ENCODE measurements at regions not wholly inside any gene's neighbourhood (a gene's known extent, or its start where the extent isn't known, plus 50 kb on each side); places are given as distances from the start of the nearest gene placed in this dataset.
"Not testable (repeated sequence)": the region's sequence is repeated elsewhere in the genome, so short reads cannot be mapped to it uniquely, and the experiment has no call there.

GRCh38 chr9:106220415-106220814 lies 526.1 kb downstream of the TMEM38B start:
- DNase-seq (ENCODE audit: low spot score) = no peak

GRCh38 chr9:106228861-106229260 lies 534.5 kb downstream of the TMEM38B start:
- no peak for DNase-seq (ENCODE audit: low spot score)

- no peak for DNase-seq (ENCODE audit: low spot score)
Measured at GRCh38 chr9:106233116-106233515, 538.8 kb downstream of the TMEM38B start.

DNA sequence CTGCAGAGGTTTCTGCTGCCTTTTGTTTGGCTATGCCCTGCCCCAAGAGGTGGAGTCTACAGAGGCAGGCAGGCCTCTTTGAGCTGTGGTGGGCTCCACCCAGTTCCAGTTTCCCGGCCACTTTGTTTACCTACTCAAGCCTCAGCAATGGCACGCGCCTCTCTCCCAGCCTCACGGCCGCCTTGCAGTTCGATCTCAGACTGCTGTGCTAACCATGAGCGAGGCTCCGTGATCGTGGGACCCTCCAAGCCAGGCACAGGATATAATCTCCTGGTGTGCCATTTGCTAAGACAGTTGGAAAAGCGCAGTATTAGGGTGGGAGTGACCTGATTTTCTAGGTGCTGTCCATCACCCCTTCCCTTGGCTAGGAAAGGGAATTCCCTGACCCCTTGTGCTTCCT lies 566.6 kb downstream of the TMEM38B start:
- not testable (repeated sequence) for DNase-seq (ENCODE audit: low spot score)

GRCh38 chr9:106277966-106278365 lies 583.6 kb downstream of the TMEM38B start:
- DNase-seq (ENCODE audit: low spot score) = no peak

- DNase-seq (ENCODE audit: low spot score) = no peak
Measured at GRCh38 chr9:106283769-106284168, 579.2 kb upstream of the ZNF462 start.

GRCh38 chr9:106284296-106284695 lies 578.7 kb upstream of the ZNF462 start:
- DNase-seq (ENCODE audit: low spot score) = no peak

DNA sequence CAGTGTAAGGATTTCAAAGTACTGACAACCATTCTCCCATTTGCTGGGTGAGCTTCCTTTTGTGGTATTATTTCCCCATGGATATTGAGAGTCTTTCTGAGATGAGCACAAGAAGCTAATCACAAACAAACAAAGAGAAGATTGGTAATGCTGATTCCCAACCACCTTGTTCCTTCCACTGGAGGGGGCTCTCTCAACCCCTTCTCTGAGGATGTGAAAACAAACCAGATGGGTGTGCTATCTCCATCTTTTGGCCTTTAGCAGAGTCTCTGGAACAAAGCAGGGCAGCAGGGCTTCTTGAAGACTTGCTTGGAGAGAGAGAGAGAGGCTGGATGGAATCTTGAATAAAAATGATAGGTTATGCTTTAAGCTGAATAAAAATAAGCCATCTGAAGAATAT lies 576.7 kb upstream of the ZNF462 start:
- DNase-seq (ENCODE audit: low spot score) = no peak

DNA sequence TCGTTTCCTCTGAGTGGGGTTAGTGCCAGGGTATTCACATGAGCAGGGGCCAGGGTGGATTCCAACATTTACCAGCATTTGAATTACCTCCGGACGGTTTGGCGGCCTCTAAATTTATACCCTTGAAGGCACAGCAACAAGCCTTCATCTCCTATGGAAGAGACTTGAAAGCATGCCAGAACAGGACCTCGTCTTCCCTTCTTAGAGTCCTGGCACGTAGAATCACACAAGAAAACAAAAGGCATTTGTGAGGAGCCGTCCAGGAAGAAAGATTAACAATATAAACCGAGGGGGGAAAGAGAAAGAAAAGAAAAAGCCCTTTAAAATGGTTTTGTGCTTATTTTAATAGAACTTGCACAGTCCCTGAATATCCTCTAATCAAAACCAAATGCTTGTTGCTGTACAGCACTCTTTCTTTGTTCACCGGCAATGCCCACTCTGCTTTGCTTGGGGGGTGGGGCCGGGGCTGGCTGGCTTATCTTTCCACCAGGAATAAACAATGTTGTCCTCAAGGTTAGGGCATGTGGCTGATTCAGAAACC lies 575.8 kb upstream of the ZNF462 start:
- no peak for DNase-seq (ENCODE audit: low spot score)

- DNase-seq (ENCODE audit: low spot score) = no peak
Measured at GRCh38 chr9:106287731-106288130, 575.2 kb upstream of the ZNF462 start.

DNA sequence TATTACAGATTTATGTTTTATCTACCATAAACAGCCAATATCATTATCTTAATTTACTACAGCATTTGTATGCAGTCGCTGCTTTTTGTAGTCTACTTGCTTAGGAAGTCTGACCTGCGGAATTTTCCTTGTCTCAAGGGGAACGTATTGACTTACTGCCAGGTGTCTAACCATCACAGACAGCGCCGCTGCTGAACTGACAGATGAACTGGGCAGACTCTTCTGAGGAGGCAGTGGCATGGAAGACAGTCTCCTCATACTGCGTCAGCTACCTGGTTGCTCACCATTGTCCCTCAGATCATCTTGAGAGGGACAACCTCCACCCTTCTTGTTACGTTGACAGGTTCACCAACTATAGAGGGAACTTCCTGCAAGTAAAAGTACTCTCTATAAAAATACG lies 574.3 kb upstream of the ZNF462 start:
- no peak for DNase-seq (ENCODE audit: low spot score)

DNA sequence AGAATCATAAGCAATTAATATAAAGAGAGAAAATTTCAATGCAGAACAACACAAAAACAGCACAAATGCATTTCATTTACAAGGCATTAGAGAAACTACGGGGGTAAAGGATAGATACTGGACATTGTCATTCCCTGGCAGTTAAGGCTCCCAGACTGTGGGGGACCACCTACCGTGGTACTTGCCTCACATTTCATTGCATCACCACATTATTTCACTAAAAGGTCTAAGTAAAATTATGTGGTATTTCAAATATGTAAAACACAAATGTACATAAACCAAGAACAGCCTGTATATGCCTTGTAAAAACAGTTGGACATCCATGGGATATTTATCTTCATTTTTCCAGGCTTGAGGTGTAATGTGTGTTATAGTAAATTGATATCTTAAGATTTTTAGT lies 571.2 kb upstream of the ZNF462 start:
- no peak for DNase-seq (ENCODE audit: low spot score)

DNA sequence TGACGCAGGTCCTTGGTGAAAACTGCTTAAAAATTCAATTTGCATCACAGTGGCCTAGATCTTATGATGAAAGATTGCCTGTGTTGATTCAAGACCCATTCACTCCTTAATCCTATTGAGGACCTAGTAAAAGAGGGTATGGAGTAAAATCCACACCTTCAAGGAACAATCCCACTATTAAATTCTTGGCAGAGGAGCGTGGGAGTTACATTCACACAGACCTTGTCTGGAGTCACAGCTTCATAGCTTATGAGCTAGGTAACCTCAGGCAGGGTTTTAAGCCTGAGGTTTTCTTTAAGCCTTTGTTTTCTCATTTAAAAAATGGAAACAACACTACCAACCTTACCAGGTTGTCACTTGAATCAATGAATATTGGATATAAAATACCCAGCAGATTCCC lies 566.5 kb upstream of the ZNF462 start:
- no peak for DNase-seq (ENCODE audit: low spot score)

DNA sequence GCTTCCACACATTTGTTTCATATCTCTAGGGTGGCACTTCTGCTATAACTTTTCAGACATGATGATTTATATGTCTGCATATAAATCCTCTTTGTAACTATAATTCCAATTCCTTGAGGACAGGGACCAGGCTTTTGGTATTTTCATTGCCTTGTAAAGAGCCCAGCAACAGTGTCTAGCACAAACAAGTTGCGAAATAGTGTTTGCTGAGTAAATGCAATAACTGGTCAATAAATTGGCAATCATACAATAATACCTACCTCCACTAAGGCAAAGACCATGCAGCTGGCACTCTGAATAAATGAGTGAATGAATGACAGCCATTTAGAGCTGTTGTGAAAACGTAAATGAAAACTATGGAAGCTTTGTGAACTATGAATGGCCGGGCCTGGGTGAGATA lies 564.0 kb upstream of the ZNF462 start:
- no peak for DNase-seq (ENCODE audit: low spot score)

DNA sequence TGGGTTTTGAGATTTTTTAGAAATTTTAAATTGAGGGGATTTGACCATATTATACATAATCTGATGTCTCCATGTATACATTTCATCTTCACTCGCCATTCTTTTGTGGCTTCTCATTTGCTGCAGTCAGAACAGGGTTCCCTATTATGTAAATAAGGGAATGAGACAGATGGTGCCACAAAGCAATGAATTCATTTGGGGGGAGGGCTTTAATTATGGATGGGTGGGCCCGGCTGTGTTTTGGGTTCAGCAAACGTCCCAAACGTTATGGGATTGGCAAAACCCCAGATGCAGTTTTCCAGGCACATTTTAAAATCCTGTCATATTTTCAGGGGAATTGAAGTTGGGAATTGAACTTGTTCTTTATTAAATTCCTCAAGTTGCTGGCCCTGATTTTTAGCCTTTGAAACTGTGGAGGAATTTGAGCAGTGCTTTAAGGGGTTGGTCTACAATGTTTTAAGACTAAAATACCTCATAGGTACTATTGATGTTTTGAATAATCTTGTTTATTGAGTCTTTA lies 558.5 kb upstream of the ZNF462 start:
- DNase-seq (ENCODE audit: low spot score) = no peak

GRCh38 chr9:106305428-106306133 lies 557.4 kb upstream of the ZNF462 start:
- DNase-seq (ENCODE audit: low spot score) = no peak

GRCh38 chr9:106307670-106308069 lies 555.3 kb upstream of the ZNF462 start:
- DNase-seq (ENCODE audit: low spot score) = no peak

GRCh38 chr9:106309925-106310324 lies 553.0 kb upstream of the ZNF462 start:
- no peak for DNase-seq (ENCODE audit: low spot score)

DNA sequence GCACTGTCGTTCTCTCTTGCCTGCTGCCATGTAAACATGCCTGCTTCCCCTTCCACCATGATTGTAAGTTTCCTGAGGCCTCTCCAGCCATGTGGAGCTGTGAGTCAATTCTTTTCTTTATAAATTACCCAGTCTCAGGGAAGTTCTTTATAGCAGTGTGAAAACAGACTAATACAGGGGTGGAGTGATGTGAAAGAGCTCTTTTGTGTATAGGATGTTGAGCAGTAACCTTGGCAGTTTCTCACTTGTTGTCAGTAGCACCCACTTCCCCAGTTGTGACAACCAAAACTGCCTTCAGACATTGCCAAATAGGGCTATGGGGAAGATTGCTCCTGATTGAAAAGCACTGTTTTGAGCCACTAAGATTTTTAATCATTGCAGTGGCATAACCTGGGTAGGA lies 552.2 kb upstream of the ZNF462 start:
- no peak for DNase-seq (ENCODE audit: low spot score)

DNA sequence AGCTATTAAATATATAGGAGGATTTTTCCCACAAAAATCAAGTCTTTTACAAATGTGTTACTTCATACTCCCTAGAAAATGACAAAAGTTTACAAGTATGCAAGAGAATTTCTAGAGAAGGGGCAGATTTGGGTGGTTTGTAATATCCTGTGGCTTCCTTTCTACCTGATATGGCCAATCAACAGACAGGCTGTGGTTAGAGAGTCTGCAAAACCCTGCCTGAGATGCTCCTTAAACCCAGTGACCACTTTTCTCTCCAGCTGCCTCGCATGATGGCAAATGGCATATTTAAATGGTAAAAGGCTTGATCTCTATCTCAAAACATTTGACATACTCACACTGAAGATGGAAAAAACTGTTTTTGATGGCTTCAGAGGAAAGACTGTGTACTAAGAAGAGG lies 550.1 kb upstream of the ZNF462 start:
- no peak for DNase-seq (ENCODE audit: low spot score)

DNA sequence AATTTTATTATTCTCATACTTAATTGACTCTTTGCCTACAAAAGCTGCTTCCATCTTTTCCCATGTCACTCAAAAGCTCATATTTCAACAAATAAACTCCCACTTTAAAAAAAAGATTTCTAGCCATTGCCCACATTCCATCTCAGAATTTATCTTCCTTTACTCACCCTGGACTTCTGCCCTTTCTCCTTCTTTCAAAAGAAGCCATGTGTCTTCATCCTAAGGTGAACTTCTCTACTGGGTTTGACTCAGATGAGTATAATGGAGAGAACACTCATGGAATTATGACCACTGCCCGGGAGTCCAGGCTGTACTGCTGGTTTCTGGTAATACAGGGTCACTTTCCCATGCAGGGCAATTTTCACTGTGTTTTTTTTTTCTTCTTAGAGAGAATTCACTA lies 548.5 kb upstream of the ZNF462 start:
- no peak for DNase-seq (ENCODE audit: low spot score)

DNA sequence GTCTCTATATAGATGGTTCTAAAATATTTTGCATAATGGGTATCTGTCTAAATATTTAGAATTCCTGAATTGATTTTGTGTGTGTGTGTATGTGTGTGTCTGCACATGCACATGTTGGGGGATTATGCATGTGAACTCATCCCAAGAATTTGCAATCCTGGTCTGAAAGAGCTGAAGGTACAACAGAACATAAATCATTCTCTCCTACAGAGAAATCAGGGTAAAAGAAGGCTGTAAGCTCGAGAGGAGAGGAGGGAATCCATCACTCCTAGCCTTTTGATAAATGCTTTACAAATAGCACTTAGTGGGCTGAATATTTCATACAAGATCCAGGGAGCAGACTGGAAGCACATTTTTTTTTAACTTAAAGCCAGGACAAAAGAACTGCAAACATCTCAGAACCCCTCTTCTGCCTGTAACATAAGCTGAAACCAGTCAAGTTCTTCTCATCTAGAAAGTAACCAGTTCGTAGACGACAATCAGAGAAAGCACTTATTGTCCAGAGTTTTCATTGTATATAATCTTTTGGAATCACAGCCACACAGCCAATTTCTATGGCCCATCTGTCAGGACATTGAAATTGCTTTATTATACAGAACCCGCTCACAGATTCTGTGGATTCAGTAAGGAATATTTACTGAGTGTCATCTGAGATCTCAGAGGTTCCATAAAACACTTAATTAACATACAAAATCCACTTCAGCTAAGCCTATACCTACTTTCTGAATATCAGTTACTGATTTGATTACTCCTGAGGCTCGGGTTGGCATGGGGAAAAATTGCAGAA lies 541.4 kb upstream of the ZNF462 start:
- DNase-seq (ENCODE audit: low spot score) = no peak

DNA sequence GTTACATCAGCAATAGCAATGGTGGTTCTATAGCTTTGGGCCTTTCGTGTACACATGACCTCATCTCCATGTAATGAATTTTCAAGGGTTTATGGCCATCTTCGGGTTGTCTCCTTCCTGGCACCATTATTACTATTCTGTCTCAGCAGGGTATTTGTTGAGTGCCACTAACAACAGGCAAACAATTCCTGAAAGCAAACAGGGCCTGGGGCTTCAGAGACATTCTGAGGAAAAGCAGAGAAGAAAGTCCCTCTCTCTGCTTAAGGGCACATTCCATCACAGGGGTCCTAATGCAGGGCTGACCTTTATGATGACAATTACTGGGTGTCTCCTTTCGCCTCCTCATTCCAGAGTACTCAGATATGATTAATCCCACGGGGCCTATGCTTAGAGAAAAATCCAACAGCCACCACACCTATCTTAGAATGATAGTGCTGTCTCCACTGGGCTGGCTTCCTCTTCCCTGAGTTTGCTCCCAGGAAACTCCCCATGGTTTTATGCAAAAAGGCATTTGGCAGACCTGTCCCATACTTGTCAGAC lies 540.2 kb upstream of the ZNF462 start:
- DNase-seq (ENCODE audit: low spot score) = no peak

All from ureter (tissue), 1 donor.